WERI-Rb-1 (cell line): ENCODE measurements at regions not wholly inside any gene's neighbourhood (a gene's known extent, or its start where the extent isn't known, plus 50 kb on each side); places are given as distances from the start of the nearest gene placed in this dataset.

Experiments used
- DNase-seq: peaks from one replicate; pipeline ENCODE4 v3.0.0-alpha.2; 2020
- H3K27ac ChIP-seq: fragments of 250-450 bp; sonication (Bioruptor Pico); 2 replicates; pipeline ENCODE4 v1.5.1; 2020; ENCODE audit warnings: mild to moderate bottlenecking, moderate library complexity
- H3K27me3 ChIP-seq: fragments of 250-450 bp; sonication (Bioruptor Pico); 2 replicates; pipeline ENCODE4 v1.5.1; 2021; ENCODE audit warnings: mild to moderate bottlenecking, low read depth, moderate library complexity; ENCODE audit not compliant: insufficient read depth, severe bottlenecking
- H3K36me3 ChIP-seq: fragments of 250-450 bp; sonication (Bioruptor Pico); 2 replicates; pipeline ENCODE4 v1.5.1; 2020; ENCODE audit warnings: mild to moderate bottlenecking, moderate library complexity
- H3K4me3 ChIP-seq: 2 replicates; pipeline ENCODE4 v1.5.1; 2011; ENCODE audit warnings: low read depth, mild to moderate bottlenecking, control low read depth, low read length
- H3K9me3 ChIP-seq: fragments of 250-450 bp; sonication (Bioruptor Pico); 2 replicates; pipeline ENCODE4 v1.5.1; 2021; ENCODE audit warnings: mild to moderate bottlenecking, moderate library complexity; ENCODE audit not compliant: severe bottlenecking
- CTCF ChIP-seq: IDR thresholded peaks from 2 replicates; pipeline ENCODE4 v1.5.1; 2011; ENCODE audit warnings: low read depth, mild to moderate bottlenecking, control low read depth, inconsistent platforms, low read length

- H3K27ac ChIP-seq: no peak overlapping the region
- H3K36me3 ChIP-seq: no peaks in the 10 kb centered on the region
- H3K4me3 ChIP-seq: no peak overlapping the region
- TF ChIP-seq CTCF: peak; percentile 85
- peak; percentile 62 for DNase-seq
- H3K9me3 ChIP-seq: no peaks in the 10 kb centered on the region
- H3K27me3 ChIP-seq: peaks cover 4% of the 10 kb centered on the region
These were observed 151.7 kb upstream of the TBL1X start for GRCh38 chrX:9312922-9313867.

GRCh38 chrX:9315086-9315485, 149.8 kb upstream of the TBL1X start:
- Histone ChIP-seq H3K36me3 (no peaks in the 10 kb centered on the region), H3K4me3 (no peak overlapping the region), H3K27me3 (peaks cover 3% of the 10 kb centered on the region), H3K9me3 (no peaks in the 10 kb centered on the region), H3K27ac (no peak overlapping the region)
- TF ChIP-seq CTCF: no peak
- DNase-seq: no peak

GRCh38 chrX:9316096-9316495, 148.8 kb upstream of the TBL1X start:
- Histone ChIP-seq H3K4me3 (no peak overlapping the region), H3K36me3 (no peaks in the 10 kb centered on the region), H3K9me3 (no peaks in the 10 kb centered on the region), H3K27me3 (peaks cover 3% of the 10 kb centered on the region), H3K27ac (no peak overlapping the region)
- DNase-seq: no peak
- TF ChIP-seq CTCF: no peak

GRCh38 chrX:9317176-9317575, 147.7 kb upstream of the TBL1X start:
- no peak for DNase-seq
- no peak for TF ChIP-seq CTCF
- Histone ChIP-seq H3K4me3 (no peak overlapping the region), H3K9me3 (no peaks in the 10 kb centered on the region), H3K27ac (no peak overlapping the region), H3K27me3 (peaks cover 3% of the 10 kb centered on the region), H3K36me3 (no peaks in the 10 kb centered on the region)

GRCh38 chrX:9318213-9318612, 146.6 kb upstream of the TBL1X start:
- no peak for TF ChIP-seq CTCF
- peaks cover 3% of the 10 kb centered on the region for H3K27me3 ChIP-seq
- no peaks in the 10 kb centered on the region for H3K36me3 ChIP-seq
- H3K4me3 ChIP-seq: no peak overlapping the region
- no peak for DNase-seq
- H3K9me3 ChIP-seq: no peaks in the 10 kb centered on the region
- H3K27ac ChIP-seq: no peak overlapping the region

- no peaks in the 10 kb centered on the region for H3K36me3 ChIP-seq
- TF ChIP-seq CTCF: no peak
- H3K4me3 ChIP-seq: no peak overlapping the region
- no peaks in the 10 kb centered on the region for H3K9me3 ChIP-seq
- no peak for DNase-seq
- no peak overlapping the region for H3K27ac ChIP-seq
- peaks cover 3% of the 10 kb centered on the region for H3K27me3 ChIP-seq
These were observed 146.1 kb upstream of the TBL1X start for GRCh38 chrX:9318766-9319165.
